ENCODE measurements at regions not wholly inside any gene's neighbourhood (a gene's known extent, or its start where the extent isn't known, plus 50 kb on each side); places are given as distances from the start of the nearest gene placed in this dataset.

GRCh38 chr5:147169399-147169798, 65.4 kb upstream of the STK32A start:
- TF ChIP-seq, protein P1, sequence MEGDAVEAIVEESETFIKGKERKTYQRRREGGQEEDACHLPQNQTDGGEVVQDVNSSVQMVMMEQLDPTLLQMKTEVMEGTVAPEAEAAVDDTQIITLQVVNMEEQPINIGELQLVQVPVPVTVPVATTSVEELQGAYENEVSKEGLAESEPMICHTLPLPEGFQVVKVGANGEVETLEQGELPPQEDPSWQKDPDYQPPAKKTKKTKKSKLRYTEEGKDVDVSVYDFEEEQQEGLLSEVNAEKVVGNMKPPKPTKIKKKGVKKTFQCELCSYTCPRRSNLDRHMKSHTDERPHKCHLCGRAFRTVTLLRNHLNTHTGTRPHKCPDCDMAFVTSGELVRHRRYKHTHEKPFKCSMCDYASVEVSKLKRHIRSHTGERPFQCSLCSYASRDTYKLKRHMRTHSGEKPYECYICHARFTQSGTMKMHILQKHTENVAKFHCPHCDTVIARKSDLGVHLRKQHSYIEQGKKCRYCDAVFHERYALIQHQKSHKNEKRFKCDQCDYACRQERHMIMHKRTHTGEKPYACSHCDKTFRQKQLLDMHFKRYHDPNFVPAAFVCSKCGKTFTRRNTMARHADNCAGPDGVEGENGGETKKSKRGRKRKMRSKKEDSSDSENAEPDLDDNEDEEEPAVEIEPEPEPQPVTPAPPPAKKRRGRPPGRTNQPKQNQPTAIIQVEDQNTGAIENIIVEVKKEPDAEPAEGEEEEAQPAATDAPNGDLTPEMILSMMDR (IDR thresholded peaks at IDR 0.05), result no peak
- H3K36me3 ChIP-seq (ENCODE audit: control insufficient read depth, insufficient read depth, low read length), result no peaks in the 10 kb centered on the region
- H3K9ac ChIP-seq, result no peak overlapping the region
- H3K27ac ChIP-seq, result no peak overlapping the region
- H3K4me3 ChIP-seq (ENCODE audit: low read depth, low read length), result no peak overlapping the region
- H3K4me2 ChIP-seq (ENCODE audit: low read length), result no peak overlapping the region
- no peaks in the 10 kb centered on the region for H3K9me3 ChIP-seq (ENCODE audit: control insufficient read depth, low read length)
- no peaks in the 10 kb centered on the region for H3K4me1 ChIP-seq
- H3K27me3 ChIP-seq (ENCODE audit: control insufficient read depth, insufficient read depth, low read length), result no peaks in the 10 kb centered on the region
- H3K79me2 ChIP-seq, result no peaks in the 10 kb centered on the region
- H2AFZ ChIP-seq, result no peak overlapping the region

DNA sequence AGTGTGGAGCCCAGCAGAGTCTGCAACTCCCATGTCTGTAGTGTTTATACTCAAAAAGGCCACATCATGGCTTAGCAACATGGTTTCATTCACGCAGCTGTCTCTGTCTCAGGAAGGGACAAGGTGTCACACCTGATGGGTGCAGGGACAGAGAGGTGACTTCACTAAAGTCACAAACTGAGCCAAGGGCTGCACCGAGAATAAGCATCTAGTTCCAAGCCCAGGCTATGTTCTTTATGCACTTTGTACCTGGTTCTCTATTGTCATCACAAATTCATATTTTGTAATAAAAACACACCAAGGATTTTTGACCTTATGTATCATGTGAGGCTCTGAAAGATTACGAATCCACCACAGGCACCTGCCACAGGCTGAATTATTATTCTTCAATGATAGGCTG, 64.9 kb upstream of the STK32A start:
- no peak overlapping the region for H3K4me3 ChIP-seq (ENCODE audit: low read depth, low read length)
- no peak overlapping the region for H2AFZ ChIP-seq
- no peaks in the 10 kb centered on the region for H3K79me2 ChIP-seq
- no peak overlapping the region for H3K9ac ChIP-seq
- no peaks in the 10 kb centered on the region for H3K9me3 ChIP-seq (ENCODE audit: control insufficient read depth, low read length)
- H3K36me3 ChIP-seq (ENCODE audit: control insufficient read depth, insufficient read depth, low read length), result no peaks in the 10 kb centered on the region
- no peak overlapping the region for H3K27ac ChIP-seq
- no peaks in the 10 kb centered on the region for H3K27me3 ChIP-seq (ENCODE audit: control insufficient read depth, insufficient read depth, low read length)
- H3K4me2 ChIP-seq (ENCODE audit: low read length), result no peak overlapping the region
- TF ChIP-seq, protein P1 (IDR thresholded peaks at IDR 0.05), result no peak
- no peaks in the 10 kb centered on the region for H3K4me1 ChIP-seq

DNA sequence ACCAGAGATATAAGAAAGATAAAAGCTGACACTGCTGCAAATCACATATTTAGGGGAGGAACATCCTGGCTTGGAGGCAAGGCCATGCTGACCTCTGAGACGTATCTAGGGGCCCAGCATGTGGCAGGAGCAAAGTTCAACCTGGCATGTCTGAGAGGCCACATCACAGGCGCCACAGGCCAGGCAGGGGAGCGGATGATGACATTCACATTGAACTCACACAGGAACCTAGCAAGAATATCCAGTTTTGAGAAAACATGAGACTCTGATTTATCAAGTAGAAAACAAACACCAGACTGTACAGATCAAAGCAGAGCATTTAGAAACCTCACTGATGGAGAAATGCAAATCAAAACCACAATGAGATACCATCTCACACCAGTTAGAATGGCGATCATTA, 64.2 kb upstream of the STK32A start:
- TF ChIP-seq, protein P1 (IDR thresholded peaks at IDR 0.05), result no peak
- H3K4me1 ChIP-seq, result no peaks in the 10 kb centered on the region
- no peaks in the 10 kb centered on the region for H3K27me3 ChIP-seq (ENCODE audit: control insufficient read depth, insufficient read depth, low read length)
- no peak overlapping the region for H2AFZ ChIP-seq
- no peak overlapping the region for H3K4me3 ChIP-seq (ENCODE audit: low read depth, low read length)
- H3K4me2 ChIP-seq (ENCODE audit: low read length), result no peak overlapping the region
- H3K79me2 ChIP-seq, result no peaks in the 10 kb centered on the region
- no peak overlapping the region for H3K27ac ChIP-seq
- no peaks in the 10 kb centered on the region for H3K36me3 ChIP-seq (ENCODE audit: control insufficient read depth, insufficient read depth, low read length)
- H3K9me3 ChIP-seq (ENCODE audit: control insufficient read depth, low read length), result no peaks in the 10 kb centered on the region
- H3K9ac ChIP-seq, result no peak overlapping the region

GRCh38 chr5:147174671-147175265, 60.1 kb upstream of the STK32A start:
- Histone ChIP-seq H3K9me3 (ENCODE audit: control insufficient read depth, low read length) (no peaks in the 10 kb centered on the region), H3K27ac (no peak overlapping the region), H3K9ac (no peak overlapping the region), H3K4me2 (ENCODE audit: low read length) (no peak overlapping the region), H3K4me3 (ENCODE audit: low read depth, low read length) (no peak overlapping the region), H3K79me2 (no peaks in the 10 kb centered on the region), H3K36me3 (ENCODE audit: control insufficient read depth, insufficient read depth, low read length) (no peaks in the 10 kb centered on the region), H3K27me3 (ENCODE audit: control insufficient read depth, insufficient read depth, low read length) (no peaks in the 10 kb centered on the region), H2AFZ (no peak overlapping the region), H3K4me1 (no peaks in the 10 kb centered on the region)
- TF ChIP-seq, protein P1 (IDR thresholded peaks at IDR 0.05), result no peak

GRCh38 chr5:147175516-147176097, 59.2 kb upstream of the STK32A start:
- H3K9ac ChIP-seq, result no peak overlapping the region
- no peak overlapping the region for H3K4me2 ChIP-seq (ENCODE audit: low read length)
- H3K9me3 ChIP-seq (ENCODE audit: control insufficient read depth, low read length), result no peaks in the 10 kb centered on the region
- H3K4me1 ChIP-seq, result no peaks in the 10 kb centered on the region
- H3K79me2 ChIP-seq, result no peaks in the 10 kb centered on the region
- H2AFZ ChIP-seq, result no peak overlapping the region
- no peak overlapping the region for H3K4me3 ChIP-seq (ENCODE audit: low read depth, low read length)
- no peak overlapping the region for H3K27ac ChIP-seq
- H3K27me3 ChIP-seq (ENCODE audit: control insufficient read depth, insufficient read depth, low read length), result no peaks in the 10 kb centered on the region
- TF ChIP-seq, protein P1 (IDR thresholded peaks at IDR 0.05), result no peak
- H3K36me3 ChIP-seq (ENCODE audit: control insufficient read depth, insufficient read depth, low read length), result no peaks in the 10 kb centered on the region
